ENCODE measurements at regions not wholly inside any gene's neighbourhood (a gene's known extent, or its start where the extent isn't known, plus 50 kb on each side); places are given as distances from the start of the nearest gene placed in this dataset.

DNA sequence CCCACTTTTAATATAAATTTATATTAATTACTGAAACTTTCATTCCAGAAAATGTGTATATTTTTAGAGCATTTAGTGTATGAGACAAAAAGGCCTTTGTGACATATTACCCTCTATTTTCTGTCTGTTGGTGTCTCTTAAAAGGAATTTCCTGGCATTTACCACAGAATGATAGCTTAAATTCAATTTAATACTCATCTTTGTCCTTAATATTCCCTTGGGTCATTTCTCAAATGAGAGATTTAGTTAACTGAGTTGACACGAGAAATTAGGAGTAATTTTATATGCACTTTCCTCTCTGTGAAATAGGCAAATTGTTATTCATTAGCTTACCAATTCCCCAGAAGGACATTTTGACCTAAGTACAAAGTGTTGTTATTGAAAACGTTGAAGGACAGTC lies 101.7 kb upstream of the CTTNBP2 start:
- no peak for DNase-seq

DNA sequence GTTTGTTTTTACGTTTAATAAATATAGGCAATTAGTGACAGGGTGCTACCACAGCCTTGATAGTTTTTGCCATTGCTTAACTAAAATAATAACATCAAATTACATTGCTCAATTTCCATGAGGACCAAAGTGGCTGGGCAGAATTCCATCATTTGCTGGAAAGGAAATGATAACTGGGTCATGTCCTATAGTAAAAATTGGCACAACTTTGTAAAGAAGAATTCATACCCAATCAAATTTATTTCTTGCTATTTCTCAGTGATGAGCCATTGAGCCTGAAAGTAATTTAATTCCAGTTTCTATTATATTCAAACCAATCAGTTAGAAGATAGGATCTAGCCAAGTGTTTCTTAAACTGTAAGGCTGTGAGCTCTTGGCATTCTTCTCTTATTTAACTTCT lies 102.2 kb upstream of the CTTNBP2 start:
- no peak for DNase-seq

DNA sequence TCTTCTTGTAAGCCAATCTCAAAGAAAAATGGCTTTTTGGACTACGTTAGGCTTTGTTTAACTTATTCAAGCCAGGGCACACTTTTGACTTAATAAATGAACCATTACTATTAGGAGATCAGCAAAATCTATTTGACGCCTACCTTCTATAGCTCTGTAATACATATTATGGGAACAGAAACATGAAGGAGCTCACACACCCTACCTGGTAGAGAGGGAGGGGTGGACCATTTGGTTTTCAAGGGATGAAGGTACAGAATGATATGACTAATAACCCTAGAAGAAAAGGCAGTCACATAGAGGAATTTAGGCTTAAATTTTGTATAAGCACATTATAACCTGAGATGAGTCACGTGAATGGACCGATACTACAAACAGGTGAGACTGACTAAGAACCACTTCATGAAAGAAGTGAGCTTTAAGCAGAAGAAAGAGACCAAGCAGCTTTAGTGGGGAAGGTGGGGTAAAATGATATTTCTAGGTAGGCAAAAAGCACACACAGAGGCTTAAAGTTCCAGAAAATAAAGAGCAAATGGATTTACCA lies 106.8 kb upstream of the CTTNBP2 start:
- no peak for DNase-seq

DNA sequence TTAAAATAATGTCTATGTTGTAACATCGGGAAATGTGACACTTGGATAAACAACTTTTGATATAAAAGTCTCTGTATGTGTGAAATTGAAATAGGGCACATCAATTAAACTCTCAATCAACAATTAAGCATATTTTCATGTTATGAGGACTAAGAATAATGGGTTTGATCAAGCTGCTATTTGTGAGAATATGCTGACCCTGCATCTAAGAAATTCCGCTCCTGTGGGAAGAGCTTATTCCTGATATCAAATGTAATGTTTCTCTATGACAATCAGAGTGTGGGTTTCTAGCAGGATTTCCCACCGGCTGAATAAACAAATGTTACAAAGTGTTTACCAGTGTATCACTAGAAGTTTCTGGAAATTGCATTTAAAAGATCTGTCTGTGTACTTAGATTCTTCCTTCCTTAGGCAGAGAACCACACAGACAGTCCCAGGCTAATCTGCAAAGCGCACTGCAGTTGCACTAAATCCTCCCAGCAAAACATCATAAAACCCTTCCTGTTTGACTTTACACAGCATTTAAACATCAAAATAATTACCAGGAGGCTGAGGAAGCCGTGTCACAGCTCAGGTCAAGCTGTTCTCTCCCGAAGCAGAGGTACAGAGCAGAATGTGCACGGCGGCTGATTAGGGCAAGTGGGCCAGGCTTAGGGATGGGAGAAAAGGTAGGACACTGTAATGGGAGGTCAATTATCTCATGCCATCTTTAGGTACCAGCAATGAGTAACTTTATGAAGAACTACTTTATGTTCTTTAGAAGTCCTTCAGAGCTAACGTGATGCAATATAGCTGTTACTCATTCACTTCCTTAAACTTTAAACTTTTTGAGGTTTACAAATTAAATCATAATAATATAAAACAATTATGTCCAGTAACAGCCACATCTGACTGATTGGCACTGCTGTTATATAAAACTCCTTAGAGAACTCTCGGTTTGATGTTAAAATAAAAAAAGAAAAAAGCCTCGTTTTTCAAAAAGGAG lies 109.1 kb upstream of the CTTNBP2 start:
- no peak for DNase-seq

DNA sequence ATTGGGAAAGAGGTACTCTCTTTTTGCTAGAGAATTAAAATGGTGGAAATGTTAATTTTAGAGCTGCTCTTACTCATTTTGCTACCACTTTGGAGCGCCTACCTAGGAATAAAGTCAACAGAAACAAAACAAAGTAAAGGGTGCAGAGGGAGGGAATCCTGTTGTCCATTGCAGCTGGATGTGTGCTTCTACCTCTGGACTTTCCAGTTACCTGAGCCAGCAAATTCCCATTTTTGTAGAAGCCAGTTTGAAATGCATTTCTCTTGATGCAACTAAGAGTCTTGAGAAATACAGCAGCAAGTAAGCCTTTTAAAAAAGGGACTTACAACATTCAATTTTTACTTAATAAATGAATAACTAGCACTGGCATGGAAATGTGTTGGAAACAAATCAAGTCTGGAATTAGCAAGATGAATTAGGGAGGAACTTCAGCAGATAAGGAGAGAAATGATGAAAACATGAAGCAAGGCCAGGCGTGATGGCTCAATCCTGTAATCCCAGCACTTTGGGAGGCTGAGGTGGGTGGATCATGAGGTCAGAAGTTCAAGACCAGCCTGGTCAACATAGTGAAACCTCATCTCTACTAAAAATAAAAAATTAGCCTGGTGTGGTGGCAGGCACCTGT lies 113.5 kb upstream of the CTTNBP2 start:
- no peak for DNase-seq

DNA sequence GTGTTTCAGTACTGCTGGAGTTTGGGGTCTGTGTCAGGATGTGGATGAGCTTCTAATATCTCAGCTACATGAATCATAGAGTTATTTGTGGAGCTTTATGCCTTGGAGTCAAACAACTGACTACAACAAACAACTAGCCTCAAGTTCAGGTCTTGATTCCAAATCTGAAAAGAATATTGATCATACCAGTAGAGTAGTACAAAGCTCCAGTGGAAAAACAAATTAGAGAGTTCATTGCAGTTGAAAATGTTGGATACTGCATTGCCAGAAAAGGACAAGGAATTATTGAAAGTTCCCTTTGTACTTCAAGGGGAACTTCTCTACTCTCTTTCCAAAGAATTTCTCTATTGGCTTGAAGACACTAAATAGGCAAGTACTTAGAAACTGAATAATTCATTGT lies 117.6 kb upstream of the CTTNBP2 start:
- DNase-seq = no peak

DNA sequence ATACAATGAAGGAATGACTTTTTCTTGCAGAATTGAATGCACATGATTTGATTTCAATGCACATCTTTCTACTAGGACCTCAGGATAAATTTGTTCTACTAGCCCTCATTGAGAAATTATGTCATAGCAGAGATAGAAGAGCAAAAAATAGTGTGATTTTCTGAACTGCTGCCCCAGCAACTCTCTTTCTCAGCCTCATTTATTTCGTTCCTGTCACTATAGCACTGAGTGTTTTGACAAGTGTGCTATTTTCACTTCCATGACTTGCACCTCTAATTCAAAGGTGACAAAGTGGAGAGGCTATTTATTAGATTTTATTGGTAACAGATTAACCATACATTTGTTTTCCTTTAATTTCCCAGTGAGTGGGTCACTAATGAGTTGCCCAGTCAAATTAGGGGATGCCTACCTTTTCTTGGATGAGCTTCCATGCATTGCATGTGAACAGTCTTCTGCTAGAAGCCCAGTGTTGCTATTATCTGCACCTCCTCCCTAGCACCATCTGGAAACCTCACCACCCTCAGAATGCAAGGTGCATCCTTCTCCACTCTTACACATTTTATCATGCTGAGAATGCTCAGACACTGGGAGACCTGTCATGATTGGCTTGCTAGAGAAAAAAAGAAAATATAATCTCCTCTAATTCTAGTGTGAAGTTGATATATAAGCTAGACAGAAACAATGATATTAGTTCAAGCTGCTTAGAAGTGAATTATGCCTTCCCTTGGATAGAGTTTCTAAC lies 119.6 kb upstream of the CTTNBP2 start:
- no peak for DNase-seq

DNA sequence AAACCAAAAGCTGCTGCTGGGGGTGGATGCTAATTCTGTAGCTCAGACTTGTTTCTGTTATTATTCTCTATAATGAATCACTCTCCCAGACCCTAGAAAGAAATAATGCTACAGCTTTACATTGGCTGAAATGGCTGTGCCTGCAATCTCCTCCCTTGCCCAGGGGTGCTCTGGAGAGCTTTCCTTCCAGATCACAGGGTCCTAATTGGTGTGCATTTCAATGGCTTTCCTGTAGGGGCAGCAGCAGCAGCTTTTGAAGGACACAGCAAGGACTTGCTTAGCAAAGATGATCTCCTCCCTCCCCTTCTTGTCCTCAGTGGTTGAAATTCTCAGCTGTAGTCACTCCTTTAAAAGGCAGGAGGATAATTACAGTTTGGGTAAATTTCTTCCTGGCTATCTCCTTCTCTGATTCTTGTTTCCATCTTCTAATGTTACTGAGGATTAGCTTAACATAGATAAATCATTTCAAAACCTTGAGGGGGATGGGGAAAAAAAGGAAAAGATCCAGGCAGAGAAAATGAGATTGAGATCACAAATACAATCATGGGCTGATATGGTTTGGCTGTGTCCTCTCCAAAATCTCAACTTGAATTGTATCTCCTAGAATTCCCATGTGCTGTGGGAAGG lies 120.2 kb upstream of the CTTNBP2 start:
- no peak for DNase-seq

DNA sequence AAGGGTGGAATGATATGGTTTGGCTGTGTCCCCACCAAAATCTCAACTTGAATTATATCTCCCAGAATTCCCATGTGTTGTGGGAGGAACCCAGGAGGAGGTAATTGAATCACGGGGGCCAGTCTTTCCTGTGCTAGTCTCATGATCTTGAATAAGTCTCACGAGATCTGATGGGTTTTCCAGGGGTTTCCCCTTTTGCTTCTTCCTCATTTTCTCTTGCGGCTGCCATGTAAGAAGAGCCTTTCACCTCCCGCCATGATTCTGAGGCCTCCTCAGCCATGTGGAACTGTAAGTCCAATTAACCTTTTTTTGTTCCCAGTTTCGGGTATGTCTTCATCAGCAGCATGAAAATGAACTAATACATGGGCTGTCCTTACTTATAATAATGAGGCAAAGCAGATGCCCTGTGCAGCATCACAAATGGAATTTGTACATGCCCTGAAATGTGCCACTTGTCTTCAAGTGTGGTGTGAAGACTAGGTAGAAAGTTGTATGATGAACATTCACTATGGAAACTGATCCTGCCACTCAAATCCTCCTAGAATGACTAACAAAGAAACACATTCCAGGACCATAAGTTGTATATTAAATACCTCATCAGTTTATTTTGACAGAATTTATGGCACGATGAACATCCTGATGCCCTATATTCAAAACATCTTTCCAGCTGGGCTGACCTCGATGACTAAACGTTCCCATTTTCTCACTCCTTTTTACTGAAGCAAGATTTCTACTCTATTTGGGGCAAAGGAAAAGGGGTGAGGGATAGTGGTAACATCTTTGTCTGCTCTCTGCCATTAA lies 122.8 kb upstream of the CTTNBP2 start:
- no peak for DNase-seq

DNA sequence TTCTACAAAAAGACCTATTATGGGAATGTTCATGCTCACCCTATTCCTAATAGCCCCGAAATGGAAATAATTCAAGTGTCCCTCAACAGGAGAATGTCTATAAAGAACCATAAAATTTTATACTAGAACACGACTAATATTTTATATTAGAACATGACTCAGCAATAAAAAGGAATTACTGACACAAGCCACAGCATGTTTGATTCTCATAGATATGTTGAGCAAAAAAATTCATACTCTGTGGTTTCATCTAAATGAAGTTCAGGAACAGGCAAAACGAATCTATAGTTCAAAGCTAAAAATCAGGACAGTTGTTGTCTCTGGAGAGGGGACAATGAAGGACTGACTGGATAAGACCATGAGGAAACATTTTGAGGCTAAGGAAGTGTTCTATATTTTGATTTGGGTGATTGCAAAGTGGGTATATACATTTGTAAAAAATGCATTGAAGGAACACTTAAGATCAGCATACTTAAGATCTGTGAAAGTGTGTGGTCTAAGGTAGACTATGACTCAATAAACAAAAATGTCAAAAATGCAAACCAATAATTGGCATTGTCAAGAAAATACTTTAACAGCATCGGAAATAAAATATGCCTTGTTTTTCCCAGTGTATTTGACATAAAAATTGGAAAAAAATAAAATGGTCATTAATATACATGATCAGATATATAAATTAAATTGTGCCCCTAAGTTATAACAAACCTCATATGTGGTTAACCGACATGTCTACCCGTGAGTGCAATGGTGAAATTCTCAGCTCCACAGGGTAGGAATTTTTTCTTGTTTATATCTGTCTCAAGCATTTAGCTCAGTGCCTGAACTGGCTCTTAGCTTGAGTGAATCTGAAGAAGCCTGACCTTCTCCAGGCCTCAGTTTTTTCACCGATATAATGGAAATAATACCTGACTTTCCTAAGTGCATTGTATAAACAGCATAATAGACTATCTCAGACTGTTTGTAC lies 124.9 kb upstream of the CTTNBP2 start:
- DNase-seq = no peak

DNA sequence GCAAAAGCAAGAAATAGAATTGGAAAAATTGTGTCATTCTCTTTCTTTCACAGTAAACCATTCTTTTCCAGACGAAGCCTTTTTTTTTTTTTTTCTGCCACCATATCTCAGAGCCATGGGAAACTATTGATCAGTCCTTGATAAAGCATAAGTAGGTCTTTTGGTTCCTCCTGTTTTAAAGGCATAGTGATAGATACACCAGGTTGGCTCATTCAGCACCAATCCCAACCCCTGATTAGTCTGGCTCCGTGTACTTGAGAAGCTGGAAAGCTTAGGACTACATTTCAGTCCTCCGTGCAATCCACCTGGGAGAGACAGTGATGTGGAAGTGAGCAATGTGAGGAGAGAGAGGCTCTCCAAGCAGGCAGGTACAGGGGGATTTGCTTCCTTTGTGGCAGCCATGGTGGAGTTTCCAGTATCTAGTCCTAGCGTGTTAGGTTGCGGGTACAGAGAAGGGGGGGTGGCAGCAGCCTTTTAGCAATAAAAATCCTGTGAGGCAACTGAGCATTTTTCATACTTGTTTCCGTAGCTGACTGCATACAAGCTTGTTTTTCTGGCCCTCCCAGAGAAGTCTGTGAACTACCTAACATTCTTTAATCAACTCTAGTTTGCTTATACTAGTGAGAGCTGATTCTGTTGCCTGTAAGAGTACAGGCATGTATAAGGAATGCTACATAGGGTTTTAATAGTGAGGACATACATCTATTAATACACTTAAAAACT lies 127.4 kb upstream of the CTTNBP2 start:
- no peak for DNase-seq

DNA sequence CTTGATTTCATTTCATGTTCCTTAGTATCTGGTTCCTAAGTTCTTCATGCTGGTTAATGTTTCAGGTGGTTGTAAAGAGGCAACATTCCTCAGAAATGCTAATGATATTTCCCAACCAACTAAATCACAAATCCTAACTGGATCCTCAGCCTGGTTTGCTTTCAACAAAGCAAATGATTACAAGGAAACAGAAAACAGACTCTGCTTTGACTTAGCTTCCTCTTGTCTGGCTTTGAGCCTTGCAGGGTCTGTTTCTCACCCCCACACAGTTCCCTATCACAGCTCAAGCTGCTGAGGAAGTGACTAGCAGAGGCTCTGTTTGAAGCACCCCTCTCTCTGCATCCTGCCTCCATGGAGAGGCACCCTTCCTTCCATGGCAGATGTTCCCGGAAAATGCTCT lies 130.2 kb upstream of the CTTNBP2 start:
- DNase-seq = no peak

DNA sequence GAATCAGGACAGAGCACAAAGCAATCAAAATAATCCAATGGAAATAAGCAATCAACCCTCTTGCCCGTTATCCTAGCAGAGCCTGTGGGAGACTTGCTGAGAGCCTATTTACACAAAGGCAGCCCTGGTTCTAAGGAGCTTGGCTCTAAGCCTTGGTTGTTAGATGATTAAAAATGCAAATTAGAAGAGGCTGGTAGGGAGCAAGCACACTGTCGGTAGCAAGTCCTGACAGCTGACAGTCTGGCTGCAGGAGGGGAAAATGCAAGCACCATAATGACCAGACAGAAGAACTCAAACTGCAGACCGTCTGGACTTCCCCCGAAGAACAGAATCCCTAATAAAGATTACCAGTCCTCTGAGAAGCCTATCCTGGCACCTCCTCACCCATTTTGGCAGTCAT lies 131.8 kb upstream of the CTTNBP2 start:
- DNase-seq = no peak

DNA sequence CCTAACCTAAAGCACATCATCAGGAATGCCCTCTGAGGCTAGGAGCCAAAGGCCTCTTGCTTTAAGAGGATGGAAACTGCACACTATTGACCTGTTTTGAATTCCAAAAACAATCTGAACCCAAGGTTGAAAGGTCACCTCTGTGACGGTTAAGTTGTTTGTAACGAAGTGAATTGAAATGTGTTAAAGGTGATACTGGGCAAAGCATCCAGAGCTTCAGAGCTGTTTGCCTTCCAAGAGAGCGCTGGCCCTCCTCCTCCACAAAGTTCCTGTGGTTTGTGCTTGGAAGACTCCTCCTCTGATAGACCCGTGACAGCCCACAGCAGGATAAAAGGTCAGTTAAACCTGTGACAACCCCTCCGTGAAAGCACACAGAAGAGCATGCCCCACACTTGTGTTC lies 133.7 kb upstream of the CTTNBP2 start:
- no peak for DNase-seq

DNA sequence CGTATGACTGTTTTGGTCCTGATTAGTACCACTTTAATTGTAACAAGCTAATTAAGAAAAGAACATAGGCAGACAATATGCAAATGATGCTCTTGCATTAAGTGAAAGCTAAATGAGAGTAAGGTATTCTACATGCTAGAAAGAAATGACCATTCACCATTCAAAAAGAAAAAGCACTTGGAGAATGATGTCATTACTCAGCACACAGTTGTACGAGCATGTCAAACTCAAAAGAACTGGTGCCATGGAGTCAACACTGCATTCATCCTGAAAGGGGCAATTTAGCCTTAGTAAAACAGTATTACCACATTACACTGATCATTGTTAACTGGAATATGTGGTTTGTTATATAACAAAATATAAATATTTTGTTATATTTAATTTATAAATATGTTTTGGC lies 136.2 kb upstream of the CTTNBP2 start:
- no peak for DNase-seq

DNA sequence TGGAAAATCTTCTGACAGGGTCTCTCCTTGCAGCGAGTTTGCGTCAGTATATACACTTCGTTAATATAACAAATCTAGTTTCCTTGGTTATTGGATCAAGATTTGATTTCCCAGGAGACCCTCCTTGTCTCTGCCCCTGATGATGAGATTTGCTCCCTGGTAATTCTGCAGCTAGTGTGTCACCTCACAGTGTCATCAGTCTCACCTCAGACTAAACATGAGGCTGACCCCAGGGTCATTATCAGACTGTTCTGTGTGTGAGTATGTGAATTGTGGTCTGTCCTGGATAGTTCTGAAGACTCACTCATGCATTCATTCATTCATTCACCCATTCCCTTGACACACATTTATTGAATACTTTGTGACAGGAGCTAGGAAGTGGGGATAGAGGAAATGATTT lies 138.4 kb upstream of the CTTNBP2 start:
- no peak for DNase-seq

DNA sequence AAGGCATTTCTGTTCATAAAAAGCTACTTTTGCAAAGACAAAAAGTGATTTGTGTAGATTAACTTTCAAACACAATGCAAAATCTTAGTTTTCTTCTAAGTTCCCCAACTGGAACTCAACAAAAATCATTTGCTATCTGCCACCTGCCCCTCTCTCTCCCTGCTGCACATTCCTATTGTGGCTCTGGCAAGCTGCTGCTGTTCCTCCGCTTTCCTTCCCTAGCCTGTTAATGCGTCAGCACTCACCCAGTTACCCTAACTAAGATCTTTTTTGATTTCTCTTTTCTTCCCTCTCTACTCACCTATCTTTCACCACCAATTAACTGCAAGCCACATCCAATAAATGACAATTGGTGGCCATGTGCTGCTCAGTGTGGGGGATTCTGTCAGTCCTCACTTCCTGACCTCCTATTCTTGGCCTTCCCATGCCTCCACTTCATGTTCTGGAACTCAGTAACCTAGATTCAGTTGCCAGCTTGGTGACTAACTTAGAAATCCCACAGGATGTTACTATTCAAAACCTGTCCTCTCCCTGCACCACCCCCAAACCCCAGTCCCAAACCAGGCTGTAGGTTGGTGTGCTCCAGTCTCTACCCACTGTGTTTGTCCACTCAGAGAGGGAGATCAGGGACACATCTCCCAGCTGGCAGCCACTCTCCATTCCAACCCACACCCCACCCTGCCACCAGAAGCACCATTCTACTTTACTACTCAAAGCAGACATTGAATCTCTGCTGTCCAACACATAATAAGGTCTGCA lies 140.2 kb upstream of the CTTNBP2 start:
- DNase-seq = no peak

DNA sequence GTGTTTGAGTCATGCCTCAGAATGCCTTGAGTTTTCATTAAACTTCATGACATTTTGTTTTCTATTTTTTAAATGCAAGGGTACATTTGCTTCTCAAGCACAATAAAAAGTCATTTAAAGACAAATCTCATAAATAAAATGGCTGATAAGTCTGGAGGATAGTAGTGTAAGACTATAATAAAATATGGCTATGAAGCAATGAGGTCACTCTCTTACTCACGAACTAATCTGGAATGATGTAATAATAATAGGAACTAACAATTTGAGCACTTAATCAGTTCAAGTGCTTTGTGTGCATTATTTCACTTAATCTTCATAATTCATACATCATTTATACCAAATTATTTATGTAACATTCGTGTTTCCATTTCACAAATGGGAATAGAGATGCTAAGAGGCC lies 149.3 kb upstream of the CTTNBP2 start:
- DNase-seq = no peak

DNA sequence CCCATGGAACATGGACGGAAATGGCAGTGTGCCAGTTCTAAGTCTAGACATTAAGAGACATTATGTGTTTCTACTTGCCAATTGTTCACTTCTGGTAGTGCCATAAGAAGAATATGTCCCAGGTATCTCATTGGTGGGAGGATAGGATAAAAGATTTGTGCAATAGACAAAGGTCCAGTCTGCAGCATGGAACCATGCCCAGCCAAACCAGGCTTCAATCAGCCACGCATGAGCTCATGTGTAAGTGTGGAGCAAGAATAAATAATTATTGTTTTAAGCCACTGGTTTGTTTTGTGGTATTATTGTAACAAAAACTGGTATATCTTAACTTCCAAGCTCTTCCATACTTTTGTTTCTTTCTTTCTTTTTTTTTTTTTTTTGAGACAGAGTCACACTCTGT lies 153.6 kb upstream of the CTTNBP2 start:
- DNase-seq = no peak
